GM18505 (cell line): ENCODE measurements at regions not wholly inside any gene's neighbourhood (a gene's known extent, or its start where the extent isn't known, plus 50 kb on each side); places are given as distances from the start of the nearest gene placed in this dataset.

Experiments
- ATAC-seq: cut with Tn5 transposase; IDR thresholded peaks from one replicate; pipeline ENCODE4 v1.9.1; 2021; ENCODE audit not compliant: unreplicated experiment
- POLR2A ChIP-seq: IDR thresholded peaks from 4 replicates; pipeline ENCODE4 v1.6.1; 2011; ENCODE audit warnings: borderline replicate concordance; ENCODE audit not compliant: insufficient read depth, insufficient read length; ENCODE audit errors: extremely low read depth

- no peak for ATAC-seq
- no peak for TF ChIP-seq POLR2A
Observed at GRCh38 chr11:92632495-92632894, 337.0 kb upstream of the MTNR1B start.

- TF ChIP-seq POLR2A = no peak
- no peak for ATAC-seq
Observed at GRCh38 chr11:92633820-92634219, 335.6 kb upstream of the MTNR1B start.

GRCh38 chr11:92636543-92637188 lies 332.8 kb upstream of the MTNR1B start:
- no peak for TF ChIP-seq POLR2A
- no peak for ATAC-seq

GRCh38 chr11:92638678-92639077 lies 330.8 kb upstream of the MTNR1B start:
- no peak for ATAC-seq

GRCh38 chr11:92642177-92642931 lies 327.1 kb upstream of the MTNR1B start:
- ATAC-seq = no peak
- TF ChIP-seq POLR2A = no peak

More at GRCh38 chr11:92638678-92639077, 330.8 kb upstream of the MTNR1B start:
- no peak for TF ChIP-seq POLR2A

GRCh38 chr11:92643827-92644226 lies 325.6 kb upstream of the MTNR1B start:
- ATAC-seq = no peak
- no peak for TF ChIP-seq POLR2A

GRCh38 chr11:92644595-92645445 lies 324.6 kb upstream of the MTNR1B start:
- no peak for ATAC-seq
- no peak for TF ChIP-seq POLR2A

- no peak for ATAC-seq
- TF ChIP-seq POLR2A = no peak
Observed at GRCh38 chr11:92651159-92651558, 318.3 kb upstream of the MTNR1B start.

GRCh38 chr11:92653454-92653853 lies 316.0 kb upstream of the MTNR1B start:
- no peak for TF ChIP-seq POLR2A
- no peak for ATAC-seq

- no peak for ATAC-seq
- no peak for TF ChIP-seq POLR2A
Observed at GRCh38 chr11:92656783-92657182, 312.7 kb upstream of the MTNR1B start.

- no peak for TF ChIP-seq POLR2A
- ATAC-seq = no peak
Observed at GRCh38 chr11:92657226-92657625, 312.2 kb upstream of the MTNR1B start.

GRCh38 chr11:92658733-92659132 lies 310.7 kb upstream of the MTNR1B start:
- ATAC-seq = no peak
- TF ChIP-seq POLR2A = no peak

- no peak for TF ChIP-seq POLR2A
- no peak for ATAC-seq
Observed at GRCh38 chr11:92659793-92660192, 309.7 kb upstream of the MTNR1B start.

- no peak for ATAC-seq
- TF ChIP-seq POLR2A = no peak
Observed at GRCh38 chr11:92662601-92663360, 306.7 kb upstream of the MTNR1B start.

GRCh38 chr11:92663539-92663938 lies 305.9 kb upstream of the MTNR1B start:
- no peak for ATAC-seq
- TF ChIP-seq POLR2A = no peak
